Brain microvascular endothelial cell (primary cell): ENCODE measurements at regions not wholly inside any gene's neighbourhood (a gene's known extent, or its start where the extent isn't known, plus 50 kb on each side); places are given as distances from the start of the nearest gene placed in this dataset.

Experiments used
- DNase-seq: peaks from one replicate; pipeline ENCODE4 v3.0.0-alpha.2; 2020
- H3K27ac ChIP-seq: fragments of 250-450 bp; sonication (Bioruptor Pico); 2 replicates; pipeline ENCODE4 v1.5.1; 2020; ENCODE audit warnings: mild to moderate bottlenecking, moderate library complexity
- H3K27me3 ChIP-seq: fragments of 250-450 bp; sonication (Bioruptor Pico); replicated peaks from 2 replicates; pipeline ENCODE4 v1.5.1; 2020; ENCODE audit warnings: mild to moderate bottlenecking
- H3K36me3 ChIP-seq: fragments of 250-450 bp; sonication (Bioruptor Pico); replicated peaks from 2 replicates; pipeline ENCODE4 v1.5.1; 2020; ENCODE audit warnings: mild to moderate bottlenecking
- H3K4me3 ChIP-seq: 2 replicates; pipeline ENCODE4 v1.5.1; 2011; ENCODE audit warnings: low read depth, mild to moderate bottlenecking, control low read depth, low read length, moderate library complexity
- in situ Hi-C: cut with HindIII; loops from 2 replicates; pipeline ENCODE4 v1.10.0; 2017; ENCODE audit warnings: low sequenced_read_pairs, low pct_ligation_motif_present
- TF ChIP-seq, protein P1 (sequence below): IDR thresholded peaks from 2 replicates; pipeline ENCODE4 v1.5.1; 2011; ENCODE audit warnings: low read depth, mild to moderate bottlenecking, moderate library complexity, low read length, control low read depth, inconsistent platforms; ENCODE audit errors: missing control alignments

GRCh38 chr6:105911106-105911629 lies 175.0 kb upstream of the PRDM1 start:
- Histone ChIP-seq H3K27ac (no peak overlapping the region), H3K36me3 (no peaks in the 10 kb centered on the region), H3K27me3 (no peaks in the 10 kb centered on the region), H3K4me3 (no peak overlapping the region)
- in situ Hi-C loops, result no loop called here
- no peak for DNase-seq
- TF ChIP-seq, protein P1, sequence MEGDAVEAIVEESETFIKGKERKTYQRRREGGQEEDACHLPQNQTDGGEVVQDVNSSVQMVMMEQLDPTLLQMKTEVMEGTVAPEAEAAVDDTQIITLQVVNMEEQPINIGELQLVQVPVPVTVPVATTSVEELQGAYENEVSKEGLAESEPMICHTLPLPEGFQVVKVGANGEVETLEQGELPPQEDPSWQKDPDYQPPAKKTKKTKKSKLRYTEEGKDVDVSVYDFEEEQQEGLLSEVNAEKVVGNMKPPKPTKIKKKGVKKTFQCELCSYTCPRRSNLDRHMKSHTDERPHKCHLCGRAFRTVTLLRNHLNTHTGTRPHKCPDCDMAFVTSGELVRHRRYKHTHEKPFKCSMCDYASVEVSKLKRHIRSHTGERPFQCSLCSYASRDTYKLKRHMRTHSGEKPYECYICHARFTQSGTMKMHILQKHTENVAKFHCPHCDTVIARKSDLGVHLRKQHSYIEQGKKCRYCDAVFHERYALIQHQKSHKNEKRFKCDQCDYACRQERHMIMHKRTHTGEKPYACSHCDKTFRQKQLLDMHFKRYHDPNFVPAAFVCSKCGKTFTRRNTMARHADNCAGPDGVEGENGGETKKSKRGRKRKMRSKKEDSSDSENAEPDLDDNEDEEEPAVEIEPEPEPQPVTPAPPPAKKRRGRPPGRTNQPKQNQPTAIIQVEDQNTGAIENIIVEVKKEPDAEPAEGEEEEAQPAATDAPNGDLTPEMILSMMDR, result no peak

DNA sequence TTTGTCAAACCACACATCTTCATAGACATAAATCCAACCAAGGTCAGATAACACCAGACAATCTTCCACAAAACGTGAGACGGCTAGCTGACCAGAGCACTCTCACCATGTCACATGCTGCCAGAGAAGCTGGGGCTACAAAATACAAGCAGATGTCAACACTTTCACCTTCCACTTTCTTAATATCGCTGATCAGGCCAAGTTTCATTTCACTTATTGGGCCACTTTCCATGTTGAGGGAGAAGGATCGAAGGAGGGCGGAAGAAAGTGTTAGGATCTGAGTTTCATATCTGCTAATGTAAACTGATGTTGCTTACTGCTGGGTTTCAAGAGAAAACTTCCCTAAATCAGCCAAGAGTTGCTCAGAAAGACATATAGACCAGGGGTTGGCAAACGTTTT lies 177.0 kb upstream of the PRDM1 start:
- Histone ChIP-seq H3K36me3 (no peaks in the 10 kb centered on the region), H3K27me3 (no peaks in the 10 kb centered on the region), H3K27ac (no peak overlapping the region), H3K4me3 (no peak overlapping the region)
- DNase-seq, result no peak
- TF ChIP-seq, protein P1, result no peak
- in situ Hi-C loops, result no loop called here

GRCh38 chr6:105907991-105908390 lies 178.1 kb upstream of the PRDM1 start:
- DNase-seq, result no peak
- in situ Hi-C loops, result no loop called here
- no peak overlapping the region for H3K27ac ChIP-seq
- TF ChIP-seq, protein P1, result no peak
- no peak overlapping the region for H3K4me3 ChIP-seq
- H3K36me3 ChIP-seq, result no peaks in the 10 kb centered on the region
- no peaks in the 10 kb centered on the region for H3K27me3 ChIP-seq

GRCh38 chr6:105907301-105907700 lies 178.8 kb upstream of the PRDM1 start:
- Histone ChIP-seq H3K36me3 (no peaks in the 10 kb centered on the region), H3K27me3 (no peaks in the 10 kb centered on the region), H3K4me3 (no peak overlapping the region), H3K27ac (no peak overlapping the region)
- DNase-seq, result no peak
- in situ Hi-C loops, result no loop called here
- TF ChIP-seq, protein P1, result no peak

DNA sequence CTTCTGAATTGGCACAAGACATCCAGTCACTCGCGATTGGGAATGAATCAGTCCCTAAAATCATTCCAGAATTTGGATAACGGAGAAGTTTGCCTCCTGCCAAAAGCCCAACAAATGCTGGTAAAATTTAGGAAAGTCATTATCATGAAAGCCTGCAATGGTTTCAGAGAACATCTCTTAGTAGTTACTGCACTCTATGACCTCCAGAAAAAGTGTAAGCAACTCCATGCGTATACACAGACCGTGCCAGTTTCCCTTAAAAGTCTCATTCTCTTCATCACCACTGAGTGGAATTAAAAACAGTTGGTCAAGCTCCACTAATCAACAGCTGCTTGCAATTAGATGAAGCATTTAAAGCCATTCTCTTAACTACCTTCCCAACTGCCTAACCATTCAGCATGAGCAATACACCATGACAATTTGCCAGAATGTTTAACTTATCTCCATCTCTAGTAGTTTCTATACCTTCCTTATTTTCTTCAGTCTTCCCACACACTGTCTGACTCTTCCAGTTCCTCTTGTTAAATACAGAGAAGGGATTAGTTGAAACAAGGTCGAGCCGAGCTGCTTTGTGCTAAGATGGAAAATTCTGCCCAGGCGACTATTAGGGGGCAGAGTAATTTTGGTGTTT lies 183.6 kb upstream of the PRDM1 start:
- no peak overlapping the region for H3K4me3 ChIP-seq
- no peaks in the 10 kb centered on the region for H3K36me3 ChIP-seq
- no peak overlapping the region for H3K27ac ChIP-seq
- in situ Hi-C loops, result no loop called here
- no peaks in the 10 kb centered on the region for H3K27me3 ChIP-seq
- DNase-seq, result no peak
- TF ChIP-seq, protein P1, result no peak

DNA sequence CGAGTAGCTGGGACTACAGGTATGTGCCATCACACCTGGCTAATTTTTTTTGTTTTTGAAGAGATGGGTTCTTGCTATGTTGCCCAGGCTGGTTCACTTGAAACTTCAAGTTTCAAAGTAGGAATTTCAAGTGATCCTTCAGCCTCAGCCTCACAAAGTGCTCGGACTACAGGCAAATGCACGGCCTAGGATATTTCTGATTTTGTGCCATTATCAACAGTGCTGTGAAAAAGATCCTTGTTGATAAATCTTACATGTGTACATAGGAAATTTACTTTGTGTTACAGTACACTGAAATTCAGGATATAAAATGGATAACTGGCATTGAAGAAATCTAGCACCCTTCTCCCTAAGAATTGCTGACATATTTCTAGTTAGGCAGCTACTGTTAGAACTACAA lies 184.6 kb upstream of the PRDM1 start:
- no peaks in the 10 kb centered on the region for H3K27me3 ChIP-seq
- TF ChIP-seq, protein P1, result no peak
- no peak overlapping the region for H3K27ac ChIP-seq
- no peak for DNase-seq
- in situ Hi-C loops, result no loop called here
- no peak overlapping the region for H3K4me3 ChIP-seq
- no peaks in the 10 kb centered on the region for H3K36me3 ChIP-seq
